ENCODE measurements at regions not wholly inside any gene's neighbourhood (a gene's known extent, or its start where the extent isn't known, plus 50 kb on each side); places are given as distances from the start of the nearest gene placed in this dataset.

GRCh38 chr17:77312786-77313599 lies 172.2 kb downstream of the SEC14L1 start:
- Histone ChIP-seq H3K36me3 (ENCODE audit: insufficient read depth, low read length) (peaks cover 12% of the 10 kb centered on the region), H3K9ac (ENCODE audit: low read depth, low read length) (no peak overlapping the region), H3K4me3 (ENCODE audit: low read length) (no peak overlapping the region), H3K9me3 (replicated peaks; ENCODE audit: low read length) (no peaks in the 10 kb centered on the region), H3K4me2 (ENCODE audit: low read length) (peak overlapping the region; percentile 39), H3K4me1 (ENCODE audit: control insufficient read depth, insufficient read depth, low read length) (peaks cover 48% of the 10 kb centered on the region), H3K27me3 (ENCODE audit: control insufficient read depth, insufficient read depth, low read length) (no peaks in the 10 kb centered on the region)

GRCh38 chr17:77313831-77314230 lies 173.1 kb downstream of the SEC14L1 start:
- no peak overlapping the region for H3K4me3 ChIP-seq (ENCODE audit: low read length)
- peaks cover 44% of the 10 kb centered on the region for H3K4me1 ChIP-seq (ENCODE audit: control insufficient read depth, insufficient read depth, low read length)
- H3K4me2 ChIP-seq (ENCODE audit: low read length): no peak overlapping the region
- H3K9me3 ChIP-seq (replicated peaks; ENCODE audit: low read length): no peaks in the 10 kb centered on the region
- H3K36me3 ChIP-seq (ENCODE audit: insufficient read depth, low read length): peaks cover 12% of the 10 kb centered on the region
- no peak overlapping the region for H3K9ac ChIP-seq (ENCODE audit: low read depth, low read length)
- no peaks in the 10 kb centered on the region for H3K27me3 ChIP-seq (ENCODE audit: control insufficient read depth, insufficient read depth, low read length)

GRCh38 chr17:77314601-77315000 lies 173.8 kb downstream of the SEC14L1 start:
- no peak overlapping the region for H3K4me3 ChIP-seq (ENCODE audit: low read length)
- peaks cover 44% of the 10 kb centered on the region for H3K4me1 ChIP-seq (ENCODE audit: control insufficient read depth, insufficient read depth, low read length)
- H3K27me3 ChIP-seq (ENCODE audit: control insufficient read depth, insufficient read depth, low read length): no peaks in the 10 kb centered on the region
- H3K9ac ChIP-seq (ENCODE audit: low read depth, low read length): no peak overlapping the region
- H3K36me3 ChIP-seq (ENCODE audit: insufficient read depth, low read length): peaks cover 12% of the 10 kb centered on the region
- no peak overlapping the region for H3K4me2 ChIP-seq (ENCODE audit: low read length)
- no peaks in the 10 kb centered on the region for H3K9me3 ChIP-seq (replicated peaks; ENCODE audit: low read length)

GRCh38 chr17:77315010-77315409 lies 174.2 kb downstream of the SEC14L1 start:
- Histone ChIP-seq H3K4me2 (ENCODE audit: low read length) (no peak overlapping the region), H3K9ac (ENCODE audit: low read depth, low read length) (no peak overlapping the region), H3K4me1 (ENCODE audit: control insufficient read depth, insufficient read depth, low read length) (peaks cover 45% of the 10 kb centered on the region), H3K36me3 (ENCODE audit: insufficient read depth, low read length) (peaks cover 12% of the 10 kb centered on the region), H3K9me3 (replicated peaks; ENCODE audit: low read length) (no peaks in the 10 kb centered on the region), H3K4me3 (ENCODE audit: low read length) (no peak overlapping the region), H3K27me3 (ENCODE audit: control insufficient read depth, insufficient read depth, low read length) (no peaks in the 10 kb centered on the region)

- H3K9ac ChIP-seq (ENCODE audit: low read depth, low read length): no peak overlapping the region
- H3K4me1 ChIP-seq (ENCODE audit: control insufficient read depth, insufficient read depth, low read length): peaks cover 48% of the 10 kb centered on the region
Observed at GRCh38 chr17:77315551-77316190, 174.9 kb downstream of the SEC14L1 start.

GRCh38 chr17:77316191-77316641 lies 175.4 kb downstream of the SEC14L1 start:
- Histone ChIP-seq H3K27me3 (ENCODE audit: control insufficient read depth, insufficient read depth, low read length) (no peaks in the 10 kb centered on the region), H3K4me3 (ENCODE audit: low read length) (no peak overlapping the region), H3K9ac (ENCODE audit: low read depth, low read length) (no peak overlapping the region)

More at GRCh38 chr17:77315551-77316190, 174.9 kb downstream of the SEC14L1 start:
- Histone ChIP-seq H3K4me2 (ENCODE audit: low read length) (no peak overlapping the region), H3K27me3 (ENCODE audit: control insufficient read depth, insufficient read depth, low read length) (no peaks in the 10 kb centered on the region), H3K36me3 (ENCODE audit: insufficient read depth, low read length) (peaks cover 12% of the 10 kb centered on the region), H3K9me3 (replicated peaks; ENCODE audit: low read length) (no peaks in the 10 kb centered on the region), H3K4me3 (ENCODE audit: low read length) (no peak overlapping the region)

GRCh38 chr17:77316651-77317050 lies 175.9 kb downstream of the SEC14L1 start:
- Histone ChIP-seq H3K27me3 (ENCODE audit: control insufficient read depth, insufficient read depth, low read length) (no peaks in the 10 kb centered on the region), H3K9ac (ENCODE audit: low read depth, low read length) (no peak overlapping the region), H3K4me2 (ENCODE audit: low read length) (peak overlapping the region; percentile 39), H3K4me1 (ENCODE audit: control insufficient read depth, insufficient read depth, low read length) (peaks cover 56% of the 10 kb centered on the region), H3K36me3 (ENCODE audit: insufficient read depth, low read length) (peaks cover 5% of the 10 kb centered on the region), H3K4me3 (ENCODE audit: low read length) (no peak overlapping the region), H3K9me3 (replicated peaks; ENCODE audit: low read length) (no peaks in the 10 kb centered on the region)

More at GRCh38 chr17:77316191-77316641, 175.4 kb downstream of the SEC14L1 start:
- H3K36me3 ChIP-seq (ENCODE audit: insufficient read depth, low read length): peaks cover 9% of the 10 kb centered on the region
- no peaks in the 10 kb centered on the region for H3K9me3 ChIP-seq (replicated peaks; ENCODE audit: low read length)
- H3K4me1 ChIP-seq (ENCODE audit: control insufficient read depth, insufficient read depth, low read length): peaks cover 54% of the 10 kb centered on the region
- peak overlapping the region; percentile 39 for H3K4me2 ChIP-seq (ENCODE audit: low read length)

- peaks cover 6% of the 10 kb centered on the region for H3K36me3 ChIP-seq (ENCODE audit: insufficient read depth, low read length)
- H3K27me3 ChIP-seq (ENCODE audit: control insufficient read depth, insufficient read depth, low read length): no peaks in the 10 kb centered on the region
- H3K4me3 ChIP-seq (ENCODE audit: low read length): no peak overlapping the region
- peaks cover 62% of the 10 kb centered on the region for H3K4me1 ChIP-seq (ENCODE audit: control insufficient read depth, insufficient read depth, low read length)
- no peak overlapping the region for H3K4me2 ChIP-seq (ENCODE audit: low read length)
- H3K9me3 ChIP-seq (replicated peaks; ENCODE audit: low read length): no peaks in the 10 kb centered on the region
- H3K9ac ChIP-seq (ENCODE audit: low read depth, low read length): no peak overlapping the region
Observed at GRCh38 chr17:77317091-77317750, 176.5 kb downstream of the SEC14L1 start.

- H3K27me3 ChIP-seq (ENCODE audit: control insufficient read depth, insufficient read depth, low read length): no peaks in the 10 kb centered on the region
- H3K4me3 ChIP-seq (ENCODE audit: low read length): no peak overlapping the region
- peaks cover 9% of the 10 kb centered on the region for H3K36me3 ChIP-seq (ENCODE audit: insufficient read depth, low read length)
- H3K4me2 ChIP-seq (ENCODE audit: low read length): no peak overlapping the region
- H3K9ac ChIP-seq (ENCODE audit: low read depth, low read length): no peak overlapping the region
- H3K4me1 ChIP-seq (ENCODE audit: control insufficient read depth, insufficient read depth, low read length): peaks cover 66% of the 10 kb centered on the region
- no peaks in the 10 kb centered on the region for H3K9me3 ChIP-seq (replicated peaks; ENCODE audit: low read length)
Observed at GRCh38 chr17:77318021-77318420, 177.3 kb downstream of the SEC14L1 start.

GRCh38 chr17:77318491-77319210 lies 177.9 kb downstream of the SEC14L1 start:
- Histone ChIP-seq H3K4me1 (ENCODE audit: control insufficient read depth, insufficient read depth, low read length) (peaks cover 64% of the 10 kb centered on the region), H3K4me3 (ENCODE audit: low read length) (peak overlapping the region; percentile 86), H3K9ac (ENCODE audit: low read depth, low read length) (peak overlapping the region; percentile 96), H3K36me3 (ENCODE audit: insufficient read depth, low read length) (peaks cover 9% of the 10 kb centered on the region), H3K27me3 (ENCODE audit: control insufficient read depth, insufficient read depth, low read length) (no peaks in the 10 kb centered on the region), H3K9me3 (replicated peaks; ENCODE audit: low read length) (no peaks in the 10 kb centered on the region), H3K4me2 (ENCODE audit: low read length) (peak overlapping the region; percentile 95)
